NCI-H82 treated with DMSO at 0.1 percent for 48 hours (cell line): ENCODE measurements at regions not wholly inside any gene's neighbourhood (a gene's known extent, or its start where the extent isn't known, plus 50 kb on each side); places are given as distances from the start of the nearest gene placed in this dataset.

Experiments
- DNase-seq: peaks from one replicate; lab custom pipeline; 2025; ENCODE audit not compliant: unreplicated experiment; lab: John Stamatoyannopoulos, UW

GRCh38 chr15:47422881-47423665 lies 294.2 kb upstream of the SEMA6D start:
- DNase-seq = no peak

- no peak for DNase-seq
These were observed 289.8 kb upstream of the SEMA6D start for GRCh38 chr15:47427463-47427862.

DNA sequence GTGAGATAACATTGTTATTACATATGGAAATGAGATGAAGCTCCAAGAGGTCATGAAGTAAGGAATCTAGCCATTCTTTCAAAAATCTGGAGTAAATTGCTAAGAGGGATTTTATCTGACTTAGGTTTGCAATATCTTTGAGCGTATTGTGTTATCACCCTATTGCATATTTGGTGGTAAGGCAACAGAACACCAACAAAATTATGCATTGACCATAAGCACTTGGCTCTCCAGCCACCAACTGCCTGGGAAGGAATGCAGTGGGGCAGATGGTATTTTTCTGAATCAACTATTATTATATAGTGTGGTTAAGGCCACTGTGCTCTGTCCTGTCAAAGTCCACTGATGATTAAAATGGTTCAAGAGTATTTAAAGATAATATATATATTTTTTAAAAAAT lies 287.9 kb upstream of the SEMA6D start:
- no peak for DNase-seq

DNA sequence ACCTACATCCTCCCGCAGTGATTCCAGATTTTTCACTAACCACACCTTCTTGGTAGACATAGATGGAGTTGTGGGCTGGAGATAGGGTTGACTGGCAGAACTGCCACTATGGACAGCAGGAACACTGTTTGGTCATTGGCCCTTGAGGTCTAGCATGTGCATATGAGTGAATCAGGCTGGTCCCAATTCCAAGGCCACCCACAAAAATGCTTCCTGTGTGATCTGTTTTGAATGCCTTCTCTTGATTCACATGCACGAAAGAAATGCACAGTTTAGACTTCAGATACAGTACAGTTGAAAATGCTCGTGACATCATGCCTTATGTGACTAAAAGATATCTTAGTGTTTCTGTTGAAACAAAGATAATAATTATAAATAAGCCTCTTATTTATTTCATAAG lies 285.8 kb upstream of the SEMA6D start:
- DNase-seq = no peak

DNA sequence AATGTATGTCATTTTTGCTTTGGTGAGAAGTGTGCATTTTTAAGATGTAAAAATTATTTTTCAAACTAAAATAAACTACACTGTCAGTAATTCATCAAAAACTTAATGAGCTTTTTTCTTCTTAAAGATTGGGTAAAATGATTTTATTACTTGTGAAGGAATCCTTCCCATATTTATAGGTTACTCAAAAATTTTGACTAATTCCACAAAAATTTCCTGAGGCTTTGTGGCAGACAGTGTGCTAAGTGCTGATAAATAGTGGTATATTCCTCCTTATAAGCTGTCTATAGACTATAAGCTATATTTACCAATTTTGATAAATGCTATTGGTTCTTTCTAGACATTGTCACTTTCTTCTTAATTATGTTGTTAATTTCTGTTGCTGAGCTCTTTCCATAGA lies 284.5 kb upstream of the SEMA6D start:
- DNase-seq = no peak

DNA sequence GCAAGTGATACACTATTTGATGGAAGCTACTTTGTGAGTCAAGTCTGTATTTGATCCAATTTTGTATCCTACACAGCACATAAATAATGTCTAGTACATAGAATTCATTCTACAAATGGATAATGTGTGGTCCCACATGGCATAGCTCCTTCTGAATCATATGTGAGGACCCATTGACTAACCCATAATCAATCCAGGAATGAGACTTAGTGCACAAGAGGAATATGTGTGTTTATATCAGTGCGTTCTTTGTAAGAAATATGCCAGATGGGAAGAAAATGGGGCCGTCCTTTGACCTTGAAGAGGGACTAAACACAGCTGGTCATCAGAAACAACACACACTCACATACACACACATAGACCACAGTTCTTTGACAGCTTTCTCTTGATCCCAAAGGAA lies 282.7 kb upstream of the SEMA6D start:
- no peak for DNase-seq

DNA sequence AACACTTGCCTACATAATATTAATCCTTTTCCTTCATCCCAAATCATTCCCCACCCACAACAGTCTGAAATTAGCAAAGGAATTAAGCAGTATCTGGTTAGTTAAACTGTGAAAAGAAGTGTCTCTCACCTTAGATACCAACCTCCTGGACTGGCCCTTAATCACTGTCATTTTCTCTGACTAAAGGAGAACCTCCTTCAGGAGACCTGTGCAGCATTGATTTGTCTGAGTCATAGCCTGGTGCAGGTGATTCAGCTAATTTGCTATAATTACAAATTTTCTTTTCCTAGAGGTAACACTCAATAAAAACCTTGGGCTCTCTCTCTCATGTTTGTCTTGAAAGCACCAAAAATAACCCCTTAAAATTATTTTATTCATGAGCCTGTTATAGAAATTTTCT lies 279.8 kb upstream of the SEMA6D start:
- no peak for DNase-seq

DNA sequence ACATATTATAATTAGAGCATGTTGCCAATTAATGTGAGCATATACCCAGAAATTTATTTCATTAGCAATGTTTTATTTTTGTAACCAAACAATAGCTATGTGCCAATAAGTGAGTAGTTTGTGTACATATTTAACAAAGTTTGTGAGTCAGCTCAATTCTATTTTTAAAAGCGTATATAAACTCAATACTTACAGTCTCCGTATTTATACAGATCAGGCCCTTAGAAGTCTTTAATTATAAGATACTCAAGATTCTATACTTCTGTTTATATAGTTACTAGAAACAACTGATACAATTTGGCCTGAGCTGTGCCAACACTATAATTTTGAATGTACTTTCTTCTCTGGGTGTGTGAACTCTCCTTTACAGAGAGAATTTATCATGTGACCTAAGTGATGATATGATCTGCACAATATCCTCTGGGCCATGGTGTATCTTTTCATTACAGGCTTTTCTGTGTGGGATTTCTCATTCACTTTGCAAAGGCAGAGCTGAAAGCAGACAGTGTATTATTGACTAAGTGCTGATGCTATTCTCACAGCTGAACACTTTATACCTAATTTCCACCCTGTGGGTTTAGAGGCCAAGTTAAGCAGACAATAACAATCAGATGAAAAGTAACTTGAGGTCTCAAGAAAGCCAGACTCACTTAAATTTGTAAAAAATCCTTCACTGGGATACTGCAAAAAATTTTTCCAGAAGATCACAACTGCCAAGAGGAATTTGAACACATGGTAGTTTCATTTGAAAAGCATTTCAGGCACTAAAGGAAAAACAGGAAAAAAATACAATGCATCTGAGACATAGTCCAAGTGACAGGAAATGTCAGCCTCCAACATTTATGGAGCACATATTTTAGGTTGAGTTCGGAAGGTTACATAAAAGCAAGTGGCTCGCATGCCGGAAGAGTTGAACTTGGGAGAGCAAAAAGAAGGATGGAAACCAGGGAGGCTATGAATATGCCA lies 277.9 kb upstream of the SEMA6D start:
- no peak for DNase-seq

GRCh38 chr15:47442371-47442770 lies 274.9 kb upstream of the SEMA6D start:
- no peak for DNase-seq

DNA sequence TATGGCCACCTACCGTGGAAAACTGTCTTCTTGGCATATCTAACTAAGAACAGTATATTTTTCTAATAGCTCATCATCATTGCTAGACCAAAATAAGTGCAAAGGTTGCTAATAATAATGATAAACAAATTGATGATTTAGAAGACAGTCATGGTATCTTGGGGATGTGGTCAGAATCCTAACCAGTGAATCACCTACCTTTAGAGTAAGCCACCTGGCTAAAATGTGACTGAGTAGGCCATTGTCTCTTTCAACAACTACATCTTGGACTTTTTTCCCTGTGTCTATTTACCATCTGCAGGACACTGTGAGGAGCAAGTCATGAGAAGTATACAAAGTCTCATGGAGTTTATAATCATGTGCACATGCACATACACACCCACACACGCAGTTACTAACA lies 273.5 kb upstream of the SEMA6D start:
- no peak for DNase-seq

- DNase-seq = no peak
These were observed 271.4 kb upstream of the SEMA6D start for GRCh38 chr15:47445723-47446392.

DNA sequence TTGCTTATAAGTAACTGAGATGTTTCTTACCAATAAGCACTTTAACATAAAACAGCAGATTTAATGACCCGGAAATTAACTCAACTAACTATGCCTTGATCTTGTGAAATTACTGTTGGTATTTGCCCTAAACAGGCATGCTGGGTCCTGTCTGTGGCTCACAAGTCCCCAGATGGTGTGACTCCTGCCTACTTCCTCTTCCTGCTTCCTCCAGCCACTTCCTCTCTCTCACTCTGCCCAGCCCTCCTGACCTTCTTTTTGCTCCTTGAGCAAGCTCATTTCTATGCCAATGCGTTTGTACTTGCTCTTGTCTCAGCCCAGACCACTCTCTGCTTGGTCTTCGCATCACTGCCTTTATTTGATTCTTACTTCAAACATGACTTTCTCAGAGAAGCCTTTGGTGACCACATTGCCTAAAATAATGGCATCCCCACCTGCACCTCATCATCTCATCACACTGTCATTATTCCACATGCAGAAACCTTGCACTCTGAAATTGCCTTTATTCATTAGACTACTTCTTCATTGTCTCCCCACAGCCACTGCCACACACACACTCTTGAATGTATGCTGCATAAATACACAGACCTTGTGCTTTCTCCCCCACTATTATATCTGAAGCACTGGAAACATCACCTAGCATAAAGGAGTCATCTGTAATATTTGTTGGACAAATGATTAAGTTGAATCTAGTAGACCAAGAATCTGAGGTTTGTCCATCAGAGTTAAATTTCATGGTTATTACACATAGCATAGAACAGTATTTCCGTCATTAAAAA lies 256.3 kb upstream of the SEMA6D start:
- DNase-seq = no peak

DNA sequence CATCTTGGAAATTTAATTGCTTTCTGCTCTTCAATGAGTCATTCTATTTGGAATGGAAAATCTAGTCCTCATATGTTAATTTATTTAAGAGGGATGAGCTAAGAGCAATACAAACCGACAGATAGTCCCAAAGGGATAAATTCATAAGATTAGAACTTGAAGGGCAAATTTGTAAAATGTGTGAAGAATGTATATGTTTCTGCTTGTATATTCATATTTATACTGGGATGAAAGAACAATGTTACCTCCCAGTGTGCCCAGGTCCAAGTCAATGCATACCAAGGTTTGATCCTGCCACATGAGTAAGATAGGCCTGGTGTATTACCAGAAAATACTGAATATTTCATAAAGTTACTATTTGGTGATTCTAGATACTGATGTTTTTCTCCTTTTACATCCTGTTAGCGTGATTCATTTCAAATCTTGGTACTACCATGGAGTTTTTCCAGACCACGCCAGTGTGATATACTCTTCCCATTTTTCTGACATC lies 255.6 kb upstream of the SEMA6D start:
- no peak for DNase-seq

GRCh38 chr15:47466357-47466756 lies 250.9 kb upstream of the SEMA6D start:
- DNase-seq = no peak

DNA sequence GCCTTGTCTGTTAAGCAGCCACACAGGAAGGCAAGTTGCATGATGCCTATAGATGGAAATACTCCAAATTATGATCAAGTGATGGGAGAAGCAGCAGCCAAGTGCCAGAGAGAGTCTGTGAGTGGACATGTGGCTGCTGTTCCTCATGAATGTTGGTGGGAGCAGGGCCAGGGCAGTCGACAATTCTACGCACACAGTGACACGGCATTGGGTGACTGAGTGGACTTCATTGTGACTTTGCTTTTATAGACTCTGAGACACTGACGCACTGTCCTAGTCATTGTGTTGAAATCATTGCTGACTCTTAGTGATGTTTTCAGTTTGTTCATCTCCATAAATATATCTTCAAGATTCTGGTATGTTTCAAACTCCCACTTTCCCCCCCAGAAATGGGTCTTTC lies 246.3 kb upstream of the SEMA6D start:
- DNase-seq = no peak

GRCh38 chr15:47473106-47473725 lies 244.1 kb upstream of the SEMA6D start:
- DNase-seq = no peak

DNA sequence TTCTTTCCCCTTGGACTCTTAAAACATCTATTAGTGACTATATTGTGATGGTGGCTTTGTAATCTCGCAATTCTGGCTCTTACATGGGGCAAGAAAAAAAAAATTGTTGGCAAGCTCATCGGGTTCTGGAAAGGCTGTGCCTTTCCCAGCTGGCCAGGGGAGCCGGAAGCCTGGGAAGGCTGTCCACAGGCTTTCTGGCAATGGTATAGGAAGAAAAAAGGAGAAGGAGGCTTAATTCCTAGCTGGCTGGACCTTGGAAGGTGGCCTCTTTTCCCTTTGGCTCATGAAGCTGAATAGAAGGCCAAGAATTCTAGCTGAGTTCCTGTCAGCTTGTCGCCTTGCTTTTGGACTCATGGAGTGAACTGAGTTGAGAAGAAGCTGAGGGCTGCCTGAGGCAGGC lies 243.5 kb upstream of the SEMA6D start:
- DNase-seq = no peak

- DNase-seq = no peak
These were observed 242.0 kb upstream of the SEMA6D start for GRCh38 chr15:47475336-47475735.

- no peak for DNase-seq
These were observed 240.0 kb upstream of the SEMA6D start for GRCh38 chr15:47477341-47477740.

DNA sequence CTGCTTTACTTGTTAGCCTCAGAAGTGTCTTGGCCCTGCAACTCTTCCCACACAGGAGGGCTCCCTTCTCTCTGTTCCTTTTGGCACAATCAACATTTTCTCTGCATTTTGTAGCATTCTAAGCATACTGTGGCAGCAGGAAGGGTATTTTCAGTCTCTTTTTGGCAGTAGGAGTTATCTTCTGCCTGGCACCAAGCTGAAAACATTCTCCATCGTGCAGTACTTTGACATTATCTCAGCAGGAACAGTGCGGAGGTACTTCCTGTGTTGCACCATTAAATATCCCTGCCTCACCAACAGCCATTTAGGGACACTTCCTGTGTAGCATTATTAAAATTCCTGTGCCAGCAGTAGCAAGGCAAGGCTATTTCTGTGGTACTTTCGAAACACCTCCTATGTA lies 233.2 kb upstream of the SEMA6D start:
- DNase-seq = no peak
